ENCODE measurements at regions not wholly inside any gene's neighbourhood (a gene's known extent, or its start where the extent isn't known, plus 50 kb on each side); places are given as distances from the start of the nearest gene placed in this dataset.

- DNase-seq (ENCODE audit: low read depth) = no peak
Measured at GRCh38 chr3:43950775-43951174, 260.0 kb downstream of the ABHD5 start.

DNA sequence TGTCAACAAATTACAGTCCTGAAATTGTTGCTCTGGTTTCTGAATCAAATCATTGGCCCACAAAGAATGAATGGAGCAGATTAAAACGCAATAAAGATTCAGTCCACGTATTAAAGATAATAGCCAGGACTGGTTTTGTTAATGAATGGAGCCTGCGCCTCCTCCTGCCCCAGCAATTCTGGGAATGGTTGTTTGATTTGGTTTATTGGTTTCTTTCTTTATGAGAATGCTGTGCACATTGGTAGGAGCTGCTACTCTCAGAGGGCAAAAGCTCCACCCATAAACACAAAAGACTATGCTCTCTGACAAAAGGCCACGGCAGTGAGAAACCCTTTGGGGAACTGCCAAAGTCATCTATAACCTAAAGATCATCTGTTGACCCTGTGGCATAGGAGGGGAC lies 261.1 kb downstream of the ABHD5 start:
- DNase-seq (ENCODE audit: low read depth) = no peak

DNA sequence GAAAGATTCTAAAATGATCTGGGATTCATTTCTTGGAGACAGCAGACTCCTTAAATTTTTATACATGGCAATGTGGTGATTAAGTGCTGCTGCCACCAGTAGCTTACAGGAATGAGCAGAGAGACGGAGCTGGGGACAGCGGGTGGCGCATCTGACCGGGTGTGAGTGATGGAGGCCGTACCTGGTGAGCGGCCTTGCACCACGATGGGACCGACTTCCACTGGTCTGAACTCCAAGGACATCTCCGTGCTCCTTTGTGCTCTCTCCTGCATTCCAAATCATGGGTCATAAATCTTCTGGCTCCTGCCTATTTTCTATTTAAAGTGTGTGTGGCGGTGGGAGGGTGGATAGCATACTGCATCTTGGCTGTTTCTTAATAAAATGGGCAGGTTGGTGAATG lies 262.6 kb downstream of the ABHD5 start:
- DNase-seq (ENCODE audit: low read depth) = no peak

DNA sequence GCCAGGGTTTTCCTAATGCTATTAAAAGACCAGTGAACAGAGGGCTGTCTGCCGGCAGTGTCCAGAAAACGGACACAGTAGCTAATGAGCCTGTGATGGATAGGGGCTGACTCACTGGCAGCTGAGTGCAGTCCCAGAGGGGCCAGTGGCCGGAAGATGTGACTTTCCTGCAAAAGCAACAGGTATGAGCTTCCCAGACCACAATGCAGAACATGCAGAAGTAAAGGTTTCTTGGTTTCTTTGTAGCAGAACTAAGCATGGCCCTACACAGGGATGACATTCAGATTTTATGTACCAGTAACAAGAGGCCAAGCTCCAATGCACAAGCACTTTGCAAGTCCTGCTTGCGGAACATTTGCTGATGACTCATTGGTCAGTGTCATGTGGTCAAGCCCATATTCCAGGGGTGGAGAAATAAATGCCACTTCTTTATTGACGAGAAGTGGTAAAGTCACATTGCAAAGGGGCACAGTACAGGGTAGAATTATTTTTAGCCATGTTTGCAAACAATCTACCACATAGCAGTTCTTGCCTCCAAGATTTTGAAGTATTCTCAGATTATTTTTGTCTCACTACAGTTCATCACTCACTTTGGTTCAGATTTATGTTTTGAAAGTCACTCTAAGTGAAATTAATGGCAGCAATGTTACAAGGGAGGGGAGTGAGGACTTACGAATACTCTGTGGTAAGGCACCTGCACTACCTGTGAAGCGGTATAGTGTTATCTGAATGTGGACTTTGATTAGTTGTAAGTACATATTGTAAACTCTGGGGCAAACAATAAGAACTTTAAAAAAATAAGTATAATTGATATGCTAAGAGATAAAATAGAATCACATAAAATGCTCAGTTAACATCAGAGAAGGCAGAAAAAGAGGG lies 263.3 kb downstream of the ABHD5 start:
- DNase-seq (ENCODE audit: low read depth) = no peak

- no peak for DNase-seq (ENCODE audit: low read depth)
Measured at GRCh38 chr3:43956945-43957344, 266.2 kb downstream of the ABHD5 start.

GRCh38 chr3:43957553-43957952 lies 266.8 kb downstream of the ABHD5 start:
- DNase-seq (ENCODE audit: low read depth) = no peak

GRCh38 chr3:43958005-43958770 lies 267.4 kb downstream of the ABHD5 start:
- no peak for DNase-seq (ENCODE audit: low read depth)

GRCh38 chr3:43958973-43959372 lies 268.2 kb downstream of the ABHD5 start:
- DNase-seq (ENCODE audit: low read depth) = no peak

GRCh38 chr3:43959498-43960447 lies 269.0 kb downstream of the ABHD5 start:
- DNase-seq (ENCODE audit: low read depth) = no peak

- DNase-seq (ENCODE audit: low read depth) = no peak
Measured at GRCh38 chr3:43960448-43960840, 269.7 kb downstream of the ABHD5 start.

DNA sequence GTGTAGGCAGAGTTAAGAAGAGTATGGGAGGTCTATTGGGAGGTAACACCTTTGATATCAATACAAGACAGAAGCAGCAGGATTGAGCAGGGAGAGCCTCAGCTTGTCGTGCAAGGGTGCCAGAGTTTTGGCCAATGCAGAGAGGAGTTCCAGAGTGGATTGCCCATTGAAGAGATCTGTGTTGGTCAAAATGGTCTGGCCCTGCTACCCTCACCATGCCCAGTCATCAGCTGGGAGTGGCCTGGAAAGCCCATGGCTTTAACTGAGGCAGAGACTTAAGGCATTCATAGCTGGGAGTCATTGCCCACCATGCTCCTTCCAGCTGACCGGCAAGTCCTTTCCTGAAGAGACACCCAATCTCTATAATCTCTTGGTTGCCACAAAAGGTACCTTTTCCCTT lies 271.3 kb downstream of the ABHD5 start:
- no peak for DNase-seq (ENCODE audit: low read depth)

GRCh38 chr3:43963208-43963607 lies 272.5 kb downstream of the ABHD5 start:
- no peak for DNase-seq (ENCODE audit: low read depth)

GRCh38 chr3:43964640-43965039 lies 273.9 kb downstream of the ABHD5 start:
- DNase-seq (ENCODE audit: low read depth) = no peak

DNA sequence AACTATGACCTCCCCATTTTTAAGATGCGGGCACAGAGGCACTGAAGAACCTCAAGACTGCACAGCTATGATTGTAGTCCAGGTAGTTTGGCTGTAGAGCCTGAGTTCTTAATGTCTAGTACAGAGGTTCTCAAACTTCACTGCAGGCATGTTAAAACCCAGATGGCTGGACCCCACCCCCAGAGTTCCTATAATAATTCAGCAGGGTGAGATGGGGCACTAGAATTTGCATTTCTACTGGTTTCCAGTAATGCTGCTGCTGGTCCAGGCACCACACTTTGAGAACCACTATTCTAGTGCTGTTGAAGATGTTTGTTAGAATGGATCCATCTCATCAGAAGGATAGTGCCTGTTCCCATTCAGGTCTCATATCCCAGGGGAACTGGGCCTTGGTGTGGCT lies 274.9 kb downstream of the ABHD5 start:
- no peak for DNase-seq (ENCODE audit: low read depth)

DNA sequence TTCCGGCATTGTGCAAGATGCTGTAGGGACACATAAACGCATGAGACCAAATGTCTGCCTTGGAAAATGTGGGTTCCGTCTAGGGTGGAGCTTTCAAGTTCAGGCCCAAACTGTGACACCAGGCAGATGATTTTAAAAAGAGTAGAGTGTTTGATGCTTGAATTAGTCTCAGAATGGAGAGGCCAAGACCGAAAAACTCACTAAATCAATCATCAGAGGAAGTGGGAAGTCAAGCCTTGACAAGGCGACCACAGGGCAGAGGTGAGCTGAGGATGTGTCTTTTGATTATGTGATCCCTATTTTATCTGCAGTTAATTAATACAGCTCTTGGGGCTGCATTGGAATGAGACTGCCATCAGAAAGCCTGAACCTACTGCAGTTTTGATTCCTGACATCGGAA lies 275.4 kb downstream of the ABHD5 start:
- no peak for DNase-seq (ENCODE audit: low read depth)

DNA sequence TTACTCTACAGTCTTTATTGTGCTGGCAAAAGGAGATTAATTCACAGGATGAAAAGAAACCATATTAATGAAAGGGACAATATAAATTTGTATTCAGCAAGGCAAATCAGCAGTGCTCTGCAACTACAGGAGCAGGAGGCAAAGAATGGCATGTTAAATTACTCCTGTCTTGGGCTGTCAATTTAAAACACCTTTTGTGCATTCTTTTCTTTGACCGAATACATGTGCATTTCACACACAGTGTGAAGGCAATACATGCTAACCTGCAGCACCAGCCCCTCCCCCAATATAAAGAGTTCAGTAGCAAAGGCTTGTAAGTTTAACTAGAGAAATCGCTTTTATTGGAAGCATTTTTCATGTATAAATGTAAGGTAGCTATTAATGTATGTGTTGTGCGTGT lies 275.2 kb upstream of the TOPAZ1 start:
- DNase-seq (ENCODE audit: low read depth) = no peak

DNA sequence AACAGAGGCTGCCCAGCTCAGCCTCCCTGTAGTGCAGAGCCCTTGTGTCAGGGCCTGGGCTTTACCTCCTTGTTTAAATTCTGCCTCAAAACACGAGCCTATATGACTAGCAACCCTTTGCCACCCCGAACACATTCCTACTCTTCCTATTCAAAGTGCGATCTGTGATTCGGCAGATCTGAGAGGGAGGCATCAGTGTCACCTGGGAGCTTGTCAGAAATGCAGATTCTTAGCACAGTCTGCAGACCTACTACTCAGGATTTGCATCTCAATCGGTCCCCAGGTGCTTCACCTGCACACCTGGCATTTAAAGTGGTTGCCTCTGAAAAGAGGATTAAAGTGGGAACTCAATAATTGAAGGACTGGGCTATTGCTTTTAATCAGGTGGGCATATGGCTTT lies 273.2 kb upstream of the TOPAZ1 start:
- no peak for DNase-seq (ENCODE audit: low read depth)

GRCh38 chr3:43969944-43970343 lies 271.7 kb upstream of the TOPAZ1 start:
- no peak for DNase-seq (ENCODE audit: low read depth)

GRCh38 chr3:43970351-43970750 lies 271.3 kb upstream of the TOPAZ1 start:
- no peak for DNase-seq (ENCODE audit: low read depth)

- no peak for DNase-seq (ENCODE audit: low read depth)
Measured at GRCh38 chr3:43970920-43971319, 270.8 kb upstream of the TOPAZ1 start.

GRCh38 chr3:43971486-43971885 lies 270.2 kb upstream of the TOPAZ1 start:
- DNase-seq (ENCODE audit: low read depth) = no peak

DNA sequence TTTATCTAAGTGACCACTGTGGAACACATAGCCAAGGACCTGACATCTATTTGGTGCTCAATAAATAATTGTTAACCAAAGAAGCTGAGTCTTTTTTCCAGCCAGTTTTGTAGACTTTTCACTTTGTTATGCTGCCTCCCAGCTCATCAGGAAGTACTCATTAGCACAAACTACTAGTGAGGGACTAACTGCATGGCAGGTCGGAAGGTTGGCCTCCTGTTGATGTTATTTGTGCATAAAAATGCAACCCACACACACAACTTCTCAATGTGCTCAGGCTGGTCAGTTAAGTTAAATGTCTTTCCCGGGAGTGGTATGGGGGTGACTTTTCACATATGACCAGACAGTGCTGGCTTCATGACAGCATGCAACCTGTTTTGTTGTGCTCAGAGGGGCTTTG lies 263.0 kb upstream of the TOPAZ1 start:
- DNase-seq (ENCODE audit: low read depth) = no peak
